GM12878 (cell line): ENCODE measurements at regions not wholly inside any gene's neighbourhood (a gene's known extent, or its start where the extent isn't known, plus 50 kb on each side); places are given as distances from the start of the nearest gene placed in this dataset.
A peak's percentile ranks its signal among the peaks of the same experiment; 100 is the strongest.

ENCODE experiments used
- ATAC-seq: fragments of 200-7000 bp; cut with Tn5 transposase; 3 replicates; pipeline ENCODE4 v1.9.1; 2020; ENCODE audit warnings: mild to moderate bottlenecking, moderate library complexity
- BruUV-seq: library from RNA; stranded (reverse); fragments of 400-500 nt; replicated peaks from 2 replicates; lab custom pipeline; 2021; lab: Mats Ljungman, UMichigan
- CTCF ChIA-PET: fragments of 300-600 bp; sonication (Branson Sonifier 250); formaldehyde crosslinking; extraction: SDS; loops from one replicate; lab custom pipeline; 2021; ENCODE audit warnings: inconsistent platforms; lab: Yijun Ruan, JAX
- POLR2A ChIA-PET: fragments of 350-600 bp; formaldehyde crosslinking; extraction: SDS; loops from one replicate; lab custom pipeline; 2021; ENCODE audit warnings: inconsistent platforms; lab: Charles Lee
- RAD21 ChIA-PET: fragments of 300-600 bp; sonication (Branson Sonifier 250); formaldehyde crosslinking; loops from one replicate; lab custom pipeline; 2023; ENCODE audit warnings: antibody characterized with exemption; ENCODE audit not compliant: unreplicated experiment; lab: Charles Lee
- SMC1A ChIA-PET: fragments of 300-600 bp; sonication (Branson Sonifier 250); formaldehyde crosslinking; loops from one replicate; lab custom pipeline; 2023; ENCODE audit not compliant: unreplicated experiment, uncharacterized antibody; lab: Charles Lee
- DNase-seq: peaks from one replicate; pipeline ENCODE4 v3.0.0-alpha.2; 2011; ENCODE audit warnings: low read depth, low spot score
- FAIRE-seq: peaks from 3 replicates; lab custom pipeline; 2011; peaks lifted over from hg19 to GRCh38; lab: Jason Lieb, UNC
- H2AFZ ChIP-seq: 2 replicates; pipeline ENCODE4 v1.6.0; 2011; ENCODE audit warnings: low read depth, low read length, control low read depth; ENCODE audit not compliant: control insufficient read depth
- H3K27ac ChIP-seq: 2 replicates; pipeline ENCODE4 v1.5.1; 2011; ENCODE audit warnings: control low read depth; ENCODE audit not compliant: control insufficient read depth, insufficient read depth
- H3K27me3 ChIP-seq, 2 experiments: replicated peaks in 1 of 2; 2 replicates each; pipeline versions ENCODE4 v1.6.0 to v1.6.1; 2011; ENCODE audit warnings: low read length in 1 of 2; ENCODE audit not compliant: control insufficient read depth in 2 of 2, insufficient read depth in 2 of 2
- H3K36me3 ChIP-seq, 2 experiments: 2 replicates each; pipeline ENCODE4 v1.5.1; 2011; ENCODE audit warnings: low read length in 1 of 2; ENCODE audit not compliant: control insufficient read depth in 2 of 2, insufficient read depth in 2 of 2
- H3K4me1 ChIP-seq: 2 replicates; pipeline ENCODE4 v1.6.1; 2011; ENCODE audit warnings: mild to moderate bottlenecking, low read length, moderate library complexity, mixed read lengths; ENCODE audit not compliant: control insufficient read depth, insufficient read depth
- H3K4me2 ChIP-seq: 2 replicates; pipeline ENCODE4 v1.6.0; 2011; ENCODE audit warnings: control low read depth; ENCODE audit not compliant: control insufficient read depth, insufficient read depth
- H3K4me3 ChIP-seq: fragments of 200-600 bp; sonication (generic); 2 replicates; pipeline ENCODE4 v1.5.1; 2016
- H3K79me2 ChIP-seq: 2 replicates; pipeline ENCODE4 v1.6.0; 2011; ENCODE audit warnings: low read length; ENCODE audit not compliant: control insufficient read depth, insufficient read depth
- H3K9ac ChIP-seq: 2 replicates; pipeline ENCODE4 v1.8.0; 2011; ENCODE audit warnings: low read length, control low read depth, mixed read lengths; ENCODE audit not compliant: control insufficient read depth, insufficient read depth
- H3K9me3 ChIP-seq: replicated peaks from 3 replicates; pipeline ENCODE4 v1.5.1; 2011; ENCODE audit warnings: mild to moderate bottlenecking, low read length; ENCODE audit not compliant: control insufficient read depth, insufficient read depth
- H4K20me1 ChIP-seq: 2 replicates; pipeline ENCODE4 v1.6.0; 2011; ENCODE audit not compliant: control insufficient read depth, insufficient read depth
- BACH1 ChIP-seq: fragments of 450-650 bp; IDR thresholded peaks from 2 replicates; pipeline ENCODE4 v1.6.1; 2017; ENCODE audit warnings: mild to moderate bottlenecking, borderline replicate concordance
- HDGF ChIP-seq: fragments of 450-650 bp; IDR thresholded peaks from 2 replicates; pipeline ENCODE4 v1.6.1; 2016; ENCODE audit warnings: antibody characterized with exemption
- SREBF2 ChIP-seq: IDR thresholded peaks from 2 replicates; pipeline ENCODE4 v1.6.1; 2012; ENCODE audit warnings: mild to moderate bottlenecking, low read length
- SUPT20H ChIP-seq: IDR thresholded peaks from 2 replicates; pipeline ENCODE4 v1.6.1; 2011; ENCODE audit warnings: low read depth, mild to moderate bottlenecking, low read length, moderate library complexity, borderline replicate concordance; ENCODE audit not compliant: control insufficient read depth
- ZBTB4 ChIP-seq: fragments of 450-650 bp; formaldehyde crosslinking; IDR thresholded peaks from 2 replicates; pipeline ENCODE4 v1.4.0; 2022; ENCODE audit warnings: mild to moderate bottlenecking, moderate library complexity
- ZNF24 ChIP-seq: fragments of 450-650 bp; IDR thresholded peaks from 2 replicates; pipeline ENCODE4 v1.6.1; 2017; ENCODE audit warnings: antibody characterized with exemption, mild to moderate bottlenecking
- WGBS: methylation state at CpG from one replicate; pipeline ENCODE4 v1.1.6; 2016; ENCODE audit warnings: low lambda C conversion rate; ENCODE audit not compliant: insufficient replicate concordance, insufficient coverage; ENCODE audit errors: missing lambda C conversion rate; 5-methylcytosine and 5-hydroxymethylcytosine counted together
- in situ Hi-C: fragments of 300-500 bp; cut with MboI; formaldehyde crosslinking; loops from 9 replicates; pipeline ENCODE4 v1.14.3; 2018; ENCODE audit warnings: mixed read lengths
- intact Hi-C: fragments of 100-400 bp; cut with micrococcal nuclease; formaldehyde crosslinking; loops from one replicate; pipeline ENCODE4 v1.14.2; 2022; ENCODE audit not compliant: unreplicated experiment

DNA sequence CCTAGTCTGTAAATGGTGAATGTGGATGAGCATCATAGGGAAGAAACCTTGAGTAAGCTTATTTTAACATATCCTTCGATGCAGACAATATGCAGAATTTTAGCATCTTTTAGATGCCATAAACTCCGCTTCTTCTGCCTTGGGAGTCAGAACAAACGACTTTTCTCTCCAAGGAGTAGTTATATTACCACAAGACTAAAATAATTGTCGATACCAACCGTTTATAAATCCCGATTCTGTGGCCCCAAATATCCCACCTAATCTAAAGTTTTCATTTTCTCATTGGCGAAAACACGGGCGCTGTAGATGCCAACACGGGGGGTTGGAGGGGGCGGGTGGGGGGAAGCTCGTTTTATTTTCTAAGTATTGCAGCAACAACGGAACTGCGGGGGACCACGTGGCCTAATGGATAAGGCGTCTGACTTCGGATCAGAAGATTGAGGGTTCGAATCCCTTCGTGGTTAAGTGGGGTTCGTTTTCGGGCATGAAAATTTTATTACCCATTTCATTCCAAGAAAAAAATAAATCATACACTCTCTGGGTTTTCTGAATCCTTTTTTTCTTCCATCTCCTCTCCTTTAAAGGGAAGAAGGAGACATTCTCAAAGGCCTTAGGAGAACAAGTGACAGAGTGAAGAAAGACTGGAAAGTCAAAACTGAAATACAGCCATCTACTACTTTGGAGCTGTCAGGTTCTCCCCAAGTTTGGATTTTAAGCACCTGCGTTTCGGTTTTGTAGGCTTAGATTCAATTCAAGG, 65.5 kb upstream of the BTN3A2 start:
- 31% methylated on average over 23 of the region's 23 CpGs for WGBS
- no peak overlapping the region for H2AFZ ChIP-seq

More for the DNA sequence above, 65.5 kb upstream of the BTN3A2 start:
- no peak overlapping the region for H3K4me2 ChIP-seq
- no peak overlapping the region for H3K4me3 ChIP-seq
- ChIA-PET SMC1A (interaction anchor here (1.0 to 1.1 kb wide), 2 partner anchors 10 to 23 kb away, joined by 3 read pairs; no protein-coding TSS in a partner anchor), CTCF (interaction anchor here (1.8 kb wide), 1 partner anchor 24 kb away, joined by 5 read pairs; no protein-coding TSS in a partner anchor), POLR2A (interaction anchor here (0.5 to 1.3 kb wide), 2 partner anchors 25 to 33 kb away, joined by 4 to 5 read pairs; no protein-coding TSS in a partner anchor), RAD21 (interaction anchor here (0.8 to 2.0 kb wide), 2 partner anchors 10 to 41 kb away, joined by 3 to 8 read pairs; no protein-coding TSS in a partner anchor)
- peaks cover 8% of the 10 kb centered on the region for H3K4me1 ChIP-seq
- FAIRE-seq = no peak
- H3K9me3 ChIP-seq = no peaks in the 10 kb centered on the region
- in situ Hi-C loops = no loop called here
- no peak overlapping the region for H3K9ac ChIP-seq
- no TSS peak for BruUV-seq
- ATAC-seq = no peak
- H3K79me2 ChIP-seq = no peaks in the 10 kb centered on the region
- H3K27me3 ChIP-seq = no peaks in the 10 kb centered on the region
- DNase-seq = no peak
- no peak overlapping the region for H3K27ac ChIP-seq
- intact Hi-C loops = no loop called here
- TF ChIP-seq SREBF2 (peak; percentile 45; the same call in 1 of the 2 replicates), ZBTB4 (CRISPR knock-in tag) (no peak), SUPT20H (no peak), HDGF (no peak), BACH1 (no peak), ZNF24 (peak; percentile 75)
- no peaks in the 10 kb centered on the region for H3K36me3 ChIP-seq
- H4K20me1 ChIP-seq = no peaks in the 10 kb centered on the region
